GM10266 (cell line): ENCODE measurements at regions not wholly inside any gene's neighbourhood (a gene's known extent, or its start where the extent isn't known, plus 50 kb on each side); places are given as distances from the start of the nearest gene placed in this dataset.

Experiments
- DNase-seq: peaks from one replicate; pipeline ENCODE4 v3.0.0; 2012; ENCODE audit errors: extremely low spot score
- TF ChIP-seq, protein P1 (sequence below): IDR thresholded peaks from 2 replicates; pipeline ENCODE4 v1.5.1; 2012; ENCODE audit warnings: mild to moderate bottlenecking, low read depth; ENCODE audit not compliant: control insufficient read depth, insufficient read depth; ENCODE audit errors: missing control alignments

DNA sequence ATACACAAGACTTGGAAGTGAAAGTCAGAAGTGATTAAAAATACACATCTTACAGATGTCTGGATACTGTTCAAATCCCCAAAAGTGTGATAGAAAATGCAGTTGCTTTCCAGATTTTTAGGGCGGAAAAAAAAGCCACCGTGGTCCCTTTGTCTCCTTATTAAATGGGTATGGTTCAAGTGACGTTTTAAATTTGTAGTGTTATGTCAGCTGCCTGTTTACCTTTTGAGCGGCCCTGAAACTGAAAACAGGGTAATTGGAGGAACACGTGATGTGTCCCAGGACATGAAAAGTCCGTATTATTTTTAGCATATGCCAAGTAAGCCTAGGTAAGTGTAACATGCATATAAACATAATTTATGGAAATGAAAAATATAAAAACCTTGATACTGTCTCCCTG, 109.0 kb upstream of the PDZRN3 start:
- DNase-seq, result no peak
- TF ChIP-seq, protein P1, sequence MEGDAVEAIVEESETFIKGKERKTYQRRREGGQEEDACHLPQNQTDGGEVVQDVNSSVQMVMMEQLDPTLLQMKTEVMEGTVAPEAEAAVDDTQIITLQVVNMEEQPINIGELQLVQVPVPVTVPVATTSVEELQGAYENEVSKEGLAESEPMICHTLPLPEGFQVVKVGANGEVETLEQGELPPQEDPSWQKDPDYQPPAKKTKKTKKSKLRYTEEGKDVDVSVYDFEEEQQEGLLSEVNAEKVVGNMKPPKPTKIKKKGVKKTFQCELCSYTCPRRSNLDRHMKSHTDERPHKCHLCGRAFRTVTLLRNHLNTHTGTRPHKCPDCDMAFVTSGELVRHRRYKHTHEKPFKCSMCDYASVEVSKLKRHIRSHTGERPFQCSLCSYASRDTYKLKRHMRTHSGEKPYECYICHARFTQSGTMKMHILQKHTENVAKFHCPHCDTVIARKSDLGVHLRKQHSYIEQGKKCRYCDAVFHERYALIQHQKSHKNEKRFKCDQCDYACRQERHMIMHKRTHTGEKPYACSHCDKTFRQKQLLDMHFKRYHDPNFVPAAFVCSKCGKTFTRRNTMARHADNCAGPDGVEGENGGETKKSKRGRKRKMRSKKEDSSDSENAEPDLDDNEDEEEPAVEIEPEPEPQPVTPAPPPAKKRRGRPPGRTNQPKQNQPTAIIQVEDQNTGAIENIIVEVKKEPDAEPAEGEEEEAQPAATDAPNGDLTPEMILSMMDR, result no peak

DNA sequence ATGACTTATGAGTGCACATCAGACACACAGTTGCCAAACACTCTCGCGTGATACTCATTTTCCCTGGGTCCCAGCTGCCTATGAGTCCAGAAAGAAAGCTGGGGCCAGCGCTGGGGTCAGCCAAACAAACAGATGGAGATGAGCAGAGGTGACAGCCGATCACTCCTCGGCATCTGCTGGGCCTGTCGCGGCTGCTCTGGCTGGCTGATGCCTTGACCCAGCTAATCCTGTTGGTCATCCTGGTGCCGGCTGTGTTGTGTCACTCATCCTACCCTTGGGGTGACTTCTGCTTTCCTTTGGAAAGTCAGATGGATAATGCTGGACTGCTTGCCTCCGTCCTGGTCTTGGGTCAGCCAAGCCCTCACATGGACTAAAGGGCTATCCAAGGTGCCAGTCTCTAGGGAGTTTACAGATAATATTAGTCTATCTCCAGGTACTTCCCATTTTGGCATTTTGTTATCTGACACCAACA, 105.3 kb upstream of the PDZRN3 start:
- DNase-seq, result no peak
- TF ChIP-seq, protein P1, result no peak

DNA sequence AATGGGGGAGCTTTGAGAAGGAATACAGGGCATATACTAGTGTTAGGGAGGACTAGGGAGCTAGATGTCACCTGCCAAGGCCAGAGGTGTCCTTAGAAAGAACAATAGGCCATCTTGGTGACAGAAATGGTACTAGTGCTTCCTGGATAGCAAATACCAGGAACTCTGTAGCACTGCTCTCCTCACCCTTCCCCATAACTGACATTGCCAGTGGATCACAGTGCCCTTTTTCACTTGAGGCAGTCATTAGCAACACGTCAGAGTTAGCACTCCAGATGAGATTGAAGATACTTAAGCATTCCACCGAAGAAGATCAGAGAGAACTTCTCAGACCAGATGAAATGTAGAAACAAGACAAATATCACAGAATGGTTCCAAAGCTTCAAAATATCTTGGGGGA, 103.1 kb upstream of the PDZRN3 start:
- DNase-seq, result no peak
- TF ChIP-seq, protein P1, result no peak

DNA sequence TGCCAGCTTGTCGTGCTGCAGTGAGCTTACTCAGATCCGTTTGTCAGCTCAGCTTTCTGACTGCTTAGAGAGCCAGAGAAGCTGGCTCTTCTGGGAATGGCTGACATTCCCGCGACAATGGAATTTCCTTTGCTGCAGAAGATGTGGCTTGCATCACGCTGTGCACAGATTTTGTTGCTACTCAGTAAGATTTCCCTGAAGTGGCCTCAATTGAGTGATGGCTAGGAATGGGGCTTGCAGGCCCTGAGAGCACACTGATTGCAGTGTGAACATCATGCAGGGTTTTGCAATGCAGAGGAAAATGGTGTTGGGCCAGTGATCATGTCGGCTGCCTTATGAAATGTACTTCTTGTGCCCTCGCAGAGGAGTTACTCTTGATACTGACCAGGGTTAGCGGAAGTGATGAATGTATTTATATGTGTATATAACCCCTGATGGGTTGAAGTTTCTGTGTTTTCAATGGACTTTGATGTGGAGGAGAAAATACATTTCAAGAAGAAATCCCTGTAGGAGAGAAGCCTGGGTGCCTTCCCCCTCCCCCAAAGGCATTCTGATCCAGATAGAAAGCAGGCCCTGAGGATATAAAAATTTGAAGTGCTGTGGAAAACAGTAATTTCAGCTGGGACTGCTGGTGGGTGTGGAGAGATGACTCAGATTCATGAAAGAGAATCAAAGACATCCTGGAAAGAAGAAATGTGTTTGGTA, 102.5 kb upstream of the PDZRN3 start:
- TF ChIP-seq, protein P1, result no peak
- no peak for DNase-seq

DNA sequence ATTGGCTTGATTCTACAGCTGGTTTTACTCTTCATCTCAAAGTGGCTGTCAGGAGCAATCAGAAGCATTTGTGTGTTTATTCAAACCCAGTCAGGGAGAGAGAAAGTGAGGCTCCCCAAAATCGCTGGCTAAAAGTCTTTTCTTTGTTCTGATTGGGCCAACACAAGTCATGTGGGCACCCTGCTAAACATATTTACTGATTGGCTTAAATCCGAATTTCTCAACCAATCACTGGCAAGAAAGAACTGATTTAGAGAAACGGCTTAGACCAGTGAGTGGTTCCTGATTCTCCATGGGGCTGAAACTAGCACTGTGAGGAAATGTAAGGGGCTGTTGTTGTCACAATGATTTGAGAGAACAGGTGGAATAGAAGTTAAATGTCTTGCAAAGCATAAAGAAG, 98.9 kb upstream of the PDZRN3 start:
- TF ChIP-seq, protein P1, result no peak
- DNase-seq, result no peak

DNA sequence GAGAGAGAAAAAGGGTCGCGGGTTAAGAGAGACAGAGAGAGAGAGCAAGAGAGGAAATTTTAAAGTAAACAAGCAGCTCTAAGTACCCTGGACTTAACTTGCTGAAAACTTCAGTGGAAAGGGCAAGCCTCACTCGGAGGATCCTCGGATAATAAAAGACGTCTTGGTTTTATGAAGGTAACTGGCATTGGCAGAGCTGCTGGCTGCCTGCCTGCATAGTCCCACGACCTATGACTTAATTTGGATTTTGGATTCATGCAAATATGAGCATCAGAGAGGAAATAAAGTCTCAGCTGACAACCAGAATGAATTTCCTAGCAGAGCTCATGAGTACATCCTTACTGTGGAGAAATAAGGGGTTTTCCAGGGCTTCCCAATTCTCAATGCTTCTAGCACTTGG, 95.1 kb upstream of the PDZRN3 start:
- TF ChIP-seq, protein P1, result no peak
- no peak for DNase-seq

DNA sequence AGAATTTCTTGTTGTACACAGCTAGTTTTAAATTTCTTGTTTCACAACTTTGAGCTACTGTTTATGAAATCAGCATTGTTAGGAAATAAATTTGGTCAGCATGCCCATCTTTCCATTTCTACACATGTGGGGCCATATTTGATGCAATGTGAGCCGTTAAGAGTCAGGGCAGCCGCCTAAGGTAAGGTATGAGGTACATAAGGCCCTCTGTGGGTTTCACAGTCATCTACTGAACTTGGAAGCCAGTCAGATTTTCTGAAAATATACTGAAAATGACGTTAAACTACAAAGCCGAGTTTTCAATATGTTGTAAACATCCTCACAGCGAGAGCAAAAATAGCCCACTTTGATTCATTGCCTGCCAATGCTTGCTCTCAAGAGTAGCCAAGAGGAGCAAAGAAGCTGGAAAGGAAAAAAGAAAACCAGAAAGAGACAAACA, 94.7 kb upstream of the PDZRN3 start:
- DNase-seq, result no peak
- TF ChIP-seq, protein P1, result no peak
